Neural cell (in vitro differentiated cells): ENCODE measurements at regions not wholly inside any gene's neighbourhood (a gene's known extent, or its start where the extent isn't known, plus 50 kb on each side); places are given as distances from the start of the nearest gene placed in this dataset.

ENCODE experiments used
- H2AFZ ChIP-seq: fragments of 200-600, 300-800 bp; sonication (generic), shearing (Covaris generic); 2 replicates; pipeline ENCODE4 v1.6.0; 2014; ENCODE audit warnings: low read depth, mild to moderate bottlenecking, antibody characterized with exemption, low read length, moderate library complexity
- H3F3A ChIP-seq: fragments of 200-600 bp; shearing (Covaris generic); 2 replicates; pipeline ENCODE4 v1.6.1; 2016; ENCODE audit warnings: mild to moderate bottlenecking, moderate library complexity, mixed read lengths, antibody characterized with exemption, low read length; ENCODE audit not compliant: insufficient read depth, poor library complexity, severe bottlenecking
- H3K27ac ChIP-seq: fragments of 200-600, 300-800 bp; sonication (generic), shearing (Covaris generic); 2 replicates; pipeline ENCODE4 v1.5.1; 2014; ENCODE audit warnings: mild to moderate bottlenecking, low read length, moderate library complexity
- H3K27me3 ChIP-seq: fragments of 300-800, 200-600 bp; sonication (generic), shearing (Covaris generic); 2 replicates; pipeline ENCODE4 v1.6.0; 2014; ENCODE audit warnings: mild to moderate bottlenecking, low read depth, low read length, moderate library complexity; ENCODE audit not compliant: insufficient read depth
- H3K36me3 ChIP-seq: fragments of 300-800, 200-600 bp; sonication (generic), shearing (Covaris generic); 2 replicates; pipeline ENCODE4 v1.5.1; 2014; ENCODE audit warnings: mild to moderate bottlenecking, antibody characterized with exemption, low read length, moderate library complexity; ENCODE audit not compliant: insufficient read depth
- H3K4me2 ChIP-seq: fragments of 300-800, 200-600 bp; sonication (generic), shearing (Covaris generic); 2 replicates; pipeline ENCODE4 v1.6.0; 2014; ENCODE audit warnings: mild to moderate bottlenecking, low read length
- H3K4me3 ChIP-seq: fragments of 300-800, 200-600 bp; sonication (generic), shearing (Covaris generic); 2 replicates; pipeline ENCODE4 v1.5.1; 2014; ENCODE audit warnings: mild to moderate bottlenecking, low read length, moderate library complexity
- H3K79me2 ChIP-seq: fragments of 200-600 bp; shearing (Covaris generic); replicated peaks from 2 replicates; pipeline ENCODE4 v1.6.0; 2014; ENCODE audit warnings: mild to moderate bottlenecking, low read length, moderate library complexity; ENCODE audit not compliant: insufficient read depth
- H3K9ac ChIP-seq: fragments of 300-800, 200-600 bp; sonication (generic), shearing (Covaris generic); 2 replicates; pipeline ENCODE4 v1.6.1; 2016; ENCODE audit warnings: mild to moderate bottlenecking, low read length, mixed read lengths
- H3K9me2 ChIP-seq: fragments of 200-600 bp; shearing (Covaris generic); 2 replicates; pipeline ENCODE4 v1.6.1; 2016; ENCODE audit warnings: mild to moderate bottlenecking, low read length, mixed read lengths; ENCODE audit not compliant: insufficient read depth
- H3K9me3 ChIP-seq: fragments of 200-600, 300-800 bp; sonication (generic), shearing (Covaris generic); 2 replicates; pipeline ENCODE4 v1.6.1; 2016; ENCODE audit warnings: mild to moderate bottlenecking, mixed run types, low read length, moderate library complexity, mixed read lengths
- H4K20me1 ChIP-seq: fragments of 200-600 bp; shearing (Covaris generic); 2 replicates; pipeline ENCODE4 v1.6.1; 2016; ENCODE audit warnings: mild to moderate bottlenecking, mixed run types; ENCODE audit not compliant: insufficient read depth
- CTCF ChIP-seq: fragments of 450-650 bp; IDR thresholded peaks from 2 replicates; pipeline ENCODE4 v1.5.1; 2014; ENCODE audit warnings: antibody characterized with exemption, mild to moderate bottlenecking, moderate library complexity; ENCODE audit not compliant: poor library complexity, severe bottlenecking
- EP300 ChIP-seq: fragments of 450-650 bp; conservative IDR thresholded peaks from 2 replicates; pipeline ENCODE4 v1.6.1; 2014; ENCODE audit warnings: antibody characterized with exemption, mild to moderate bottlenecking, moderate library complexity; ENCODE audit not compliant: poor library complexity, severe bottlenecking
- EZH2 ChIP-seq: fragments of 200-600, 300-800 bp; shearing (Covaris generic), sonication (generic); IDR thresholded peaks from 2 replicates; pipeline ENCODE4 v1.6.1; 2014; ENCODE audit warnings: antibody characterized with exemption, low read length, borderline replicate concordance, mild to moderate bottlenecking; ENCODE audit not compliant: insufficient read depth, poor library complexity, severe bottlenecking
- MXI1 ChIP-seq: fragments of 450-650 bp; conservative IDR thresholded peaks from 2 replicates; pipeline ENCODE4 v1.6.1; 2014; ENCODE audit warnings: antibody characterized with exemption, mild to moderate bottlenecking; ENCODE audit not compliant: poor library complexity, severe bottlenecking
- POLR2AphosphoS5 ChIP-seq: IDR thresholded peaks from 2 replicates; pipeline ENCODE4 v1.6.1; 2012
- RAD21 ChIP-seq: fragments of 450-650 bp; conservative IDR thresholded peaks from 2 replicates; pipeline ENCODE4 v1.6.1; 2014; ENCODE audit warnings: antibody characterized with exemption, mild to moderate bottlenecking, moderate library complexity
- REST ChIP-seq: IDR thresholded peaks from 2 replicates; pipeline ENCODE4 v1.6.1; 2012; ENCODE audit warnings: borderline replicate concordance
- SMC3 ChIP-seq: fragments of 450-650 bp; conservative IDR thresholded peaks from 2 replicates; pipeline ENCODE4 v1.6.1; 2014; ENCODE audit warnings: antibody characterized with exemption, mild to moderate bottlenecking, moderate library complexity; ENCODE audit not compliant: poor library complexity
- TAF1 ChIP-seq: IDR thresholded peaks from 2 replicates; pipeline ENCODE4 v1.6.1; 2012; ENCODE audit warnings: low read depth

- Histone ChIP-seq H2AFZ (no peak overlapping the region), H3K79me2 (no peaks in the 10 kb centered on the region), H3K27ac (no peak overlapping the region), H3K9ac (no peak overlapping the region), H3K4me2 (no peak overlapping the region), H3K9me3 (no peaks in the 10 kb centered on the region), H3K9me2 (no peaks in the 10 kb centered on the region), H4K20me1 (no peaks in the 10 kb centered on the region), H3K36me3 (no peaks in the 10 kb centered on the region), H3F3A (no peaks in the 10 kb centered on the region), H3K4me3 (no peak overlapping the region), H3K27me3 (no peaks in the 10 kb centered on the region)
- TF ChIP-seq TAF1 (no peak), SMC3 (no peak), REST (no peak), CTCF (no peak), EZH2 (no peak), MXI1 (no peak), POLR2AphosphoS5 (no peak), EP300 (no peak), RAD21 (no peak)
Measured at GRCh38 chr4:177097291-177097690, 212.4 kb upstream of the NEIL3 start.

- no peaks in the 10 kb centered on the region for H3F3A ChIP-seq
- no peak overlapping the region for H3K9ac ChIP-seq
- H3K4me2 ChIP-seq = no peak overlapping the region
- H2AFZ ChIP-seq = no peak overlapping the region
- no peaks in the 10 kb centered on the region for H3K36me3 ChIP-seq
- H3K9me3 ChIP-seq = no peaks in the 10 kb centered on the region
- H4K20me1 ChIP-seq = no peaks in the 10 kb centered on the region
- H3K9me2 ChIP-seq = no peaks in the 10 kb centered on the region
- H3K27me3 ChIP-seq = no peaks in the 10 kb centered on the region
- no peak overlapping the region for H3K4me3 ChIP-seq
- no peaks in the 10 kb centered on the region for H3K79me2 ChIP-seq
- no peak for TF ChIP-seq CTCF
- no peak overlapping the region for H3K27ac ChIP-seq
Measured at GRCh38 chr4:177099211-177099610, 210.5 kb upstream of the NEIL3 start.
